Keratinocyte (primary cell): ENCODE measurements at regions not wholly inside any gene's neighbourhood (a gene's known extent, or its start where the extent isn't known, plus 50 kb on each side); places are given as distances from the start of the nearest gene placed in this dataset.

Experiments used
- DNase-seq: peaks from one replicate; pipeline ENCODE4 v3.0.0-alpha.2; 2011; ENCODE audit warnings: low read depth, missing footprints, low spot score
- FAIRE-seq: peaks from 2 replicates; lab custom pipeline; 2011; peaks lifted over from hg19 to GRCh38; lab: Jason Lieb, UNC
- H2AFZ ChIP-seq: 2 replicates; pipeline ENCODE4 v1.6.0; 2012; ENCODE audit warnings: low read length, control low read depth, inconsistent platforms; ENCODE audit not compliant: control insufficient read depth
- H3K27ac ChIP-seq: 2 replicates; pipeline ENCODE4 v1.5.1; 2011; ENCODE audit warnings: low read length; ENCODE audit not compliant: control insufficient read depth, insufficient read depth
- H3K27me3 ChIP-seq: 3 replicates; pipeline ENCODE4 v1.6.0; 2011; ENCODE audit warnings: low read length; ENCODE audit not compliant: control insufficient read depth, insufficient read depth; ENCODE audit errors: extremely low read depth
- H3K36me3 ChIP-seq, 2 experiments: 2 replicates in 1 of 2; 3 replicates in 1 of 2; pipeline ENCODE4 v1.5.1; 2011; ENCODE audit warnings: low read length in 2 of 2, mild to moderate bottlenecking in 1 of 2; ENCODE audit not compliant: control insufficient read depth in 2 of 2, insufficient read depth in 2 of 2; ENCODE audit errors: extremely low read depth in 1 of 2
- H3K4me1 ChIP-seq: 3 replicates; pipeline ENCODE4 v1.5.1; 2011; ENCODE audit warnings: low read length; ENCODE audit not compliant: control insufficient read depth, insufficient read depth; ENCODE audit errors: extremely low read depth
- H3K4me2 ChIP-seq: 3 replicates; pipeline ENCODE4 v1.6.0; 2011; ENCODE audit warnings: low read depth, low read length; ENCODE audit not compliant: control insufficient read depth, insufficient read depth; ENCODE audit errors: extremely low read depth
- H3K4me3 ChIP-seq, 3 experiments: fragments of 200-600 bp in 1 of 3; sonication (generic) in 1 of 3; 2 replicates in 2 of 3; 3 replicates in 1 of 3; pipeline ENCODE4 v1.5.1; 2011 to 2016; ENCODE audit warnings: low read length in 3 of 3, mild to moderate bottlenecking in 3 of 3, control low read depth in 2 of 3, inconsistent platforms in 1 of 3, low read depth in 1 of 3, mixed read lengths in 1 of 3, mixed run types in 1 of 3, moderate library complexity in 1 of 3; ENCODE audit not compliant: control insufficient read depth in 2 of 3, insufficient read depth in 2 of 3; ENCODE audit errors: extremely low read depth in 1 of 3
- H3K79me2 ChIP-seq: 2 replicates; pipeline ENCODE4 v1.6.0; 2012; ENCODE audit warnings: low read length; ENCODE audit not compliant: control insufficient read depth, insufficient read depth
- H3K9ac ChIP-seq: 3 replicates; pipeline ENCODE4 v1.6.0; 2011; ENCODE audit warnings: low read length; ENCODE audit not compliant: control insufficient read depth, insufficient read depth; ENCODE audit errors: extremely low read depth
- H3K9me1 ChIP-seq: 3 replicates; pipeline ENCODE4 v1.6.0; 2011; ENCODE audit warnings: low read length; ENCODE audit not compliant: control insufficient read depth, insufficient read depth; ENCODE audit errors: extremely low read depth
- H3K9me3 ChIP-seq: 2 replicates; pipeline ENCODE4 v1.5.1; 2012; ENCODE audit warnings: low read depth, low read length; ENCODE audit not compliant: control insufficient read depth
- H4K20me1 ChIP-seq: 3 replicates; pipeline ENCODE4 v1.6.0; 2011; ENCODE audit warnings: low read length; ENCODE audit not compliant: control insufficient read depth, insufficient read depth; ENCODE audit errors: extremely low read depth
- EZH2 ChIP-seq: IDR thresholded peaks from one replicate; pipeline ENCODE4 v1.6.1; 2012; ENCODE audit warnings: inconsistent platforms, mild to moderate bottlenecking, low read length, moderate library complexity
- dilution Hi-C: fragments of 300-500 bp; cut with MboI; formaldehyde crosslinking; loops from one replicate; pipeline ENCODE4 v1.7.0; 2020; ENCODE audit warnings: low sequenced_read_pairs; ENCODE audit not compliant: extremely low pct_ligation_motif_present
- TF ChIP-seq, protein P1 (sequence below), 3 experiments: IDR thresholded peaks in 1 of 3; conservative IDR thresholded peaks in 1 of 3; optimal IDR thresholded peaks in 1 of 3; 2 replicates in 2 of 3; 3 replicates in 1 of 3; pipeline versions ENCODE3 to v1.5.1; 2011; ENCODE audit warnings: low read length in 3 of 3, mild to moderate bottlenecking in 3 of 3, moderate library complexity in 2 of 3, control low read depth in 1 of 3, inconsistent platforms in 1 of 3; ENCODE audit not compliant: insufficient read depth in 2 of 3; ENCODE audit errors: extremely low read depth in 1 of 3

DNA sequence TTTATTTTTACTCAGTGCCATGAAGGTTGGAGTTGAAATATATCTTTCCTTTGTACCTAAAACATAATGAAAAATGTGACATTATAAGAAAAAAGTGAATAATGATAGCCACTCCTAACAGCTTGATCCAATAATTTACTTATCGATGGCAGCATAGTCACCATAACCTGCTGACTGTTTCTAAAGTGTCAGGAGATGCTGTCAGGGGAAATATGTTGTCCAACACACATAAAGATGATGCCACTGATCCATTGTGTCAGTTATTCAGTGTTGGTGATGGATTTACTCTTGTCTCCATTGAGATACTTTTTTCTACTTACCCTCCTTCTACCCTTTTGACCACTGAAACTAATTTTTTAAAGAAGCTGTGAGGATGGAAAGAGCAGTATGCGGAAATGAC is 1006.9 kb upstream of the TMEFF2 start:
- Histone ChIP-seq H3K9me3 (no peaks in the 10 kb centered on the region), H3K36me3 (no peaks in the 10 kb centered on the region), H3K4me2 (no peak overlapping the region), H3K79me2 (no peaks in the 10 kb centered on the region), H3K27me3 (no peaks in the 10 kb centered on the region), H3K27ac (no peak overlapping the region), H2AFZ (no peak overlapping the region), H3K9me1 (no peaks in the 10 kb centered on the region), H3K4me1 (no peaks in the 10 kb centered on the region), H4K20me1 (no peaks in the 10 kb centered on the region), H3K9ac (no peak overlapping the region), H3K4me3 (no peak overlapping the region)
- TF ChIP-seq, protein P1, sequence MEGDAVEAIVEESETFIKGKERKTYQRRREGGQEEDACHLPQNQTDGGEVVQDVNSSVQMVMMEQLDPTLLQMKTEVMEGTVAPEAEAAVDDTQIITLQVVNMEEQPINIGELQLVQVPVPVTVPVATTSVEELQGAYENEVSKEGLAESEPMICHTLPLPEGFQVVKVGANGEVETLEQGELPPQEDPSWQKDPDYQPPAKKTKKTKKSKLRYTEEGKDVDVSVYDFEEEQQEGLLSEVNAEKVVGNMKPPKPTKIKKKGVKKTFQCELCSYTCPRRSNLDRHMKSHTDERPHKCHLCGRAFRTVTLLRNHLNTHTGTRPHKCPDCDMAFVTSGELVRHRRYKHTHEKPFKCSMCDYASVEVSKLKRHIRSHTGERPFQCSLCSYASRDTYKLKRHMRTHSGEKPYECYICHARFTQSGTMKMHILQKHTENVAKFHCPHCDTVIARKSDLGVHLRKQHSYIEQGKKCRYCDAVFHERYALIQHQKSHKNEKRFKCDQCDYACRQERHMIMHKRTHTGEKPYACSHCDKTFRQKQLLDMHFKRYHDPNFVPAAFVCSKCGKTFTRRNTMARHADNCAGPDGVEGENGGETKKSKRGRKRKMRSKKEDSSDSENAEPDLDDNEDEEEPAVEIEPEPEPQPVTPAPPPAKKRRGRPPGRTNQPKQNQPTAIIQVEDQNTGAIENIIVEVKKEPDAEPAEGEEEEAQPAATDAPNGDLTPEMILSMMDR (optimal IDR thresholded peaks at IDR 0.05 in 1 of 3, IDR thresholded peaks at IDR 0.05 in 1 of 3, conservative IDR thresholded peaks at IDR 0.05 in 1 of 3; ENCODE audit: extremely low read depth in 1 of 3, insufficient read depth in 2 of 3, low read length in 3 of 3) = no peak
- no peak for TF ChIP-seq EZH2
- DNase-seq (no peak), FAIRE-seq (no peak)
- dilution Hi-C loops = no loop called here

DNA sequence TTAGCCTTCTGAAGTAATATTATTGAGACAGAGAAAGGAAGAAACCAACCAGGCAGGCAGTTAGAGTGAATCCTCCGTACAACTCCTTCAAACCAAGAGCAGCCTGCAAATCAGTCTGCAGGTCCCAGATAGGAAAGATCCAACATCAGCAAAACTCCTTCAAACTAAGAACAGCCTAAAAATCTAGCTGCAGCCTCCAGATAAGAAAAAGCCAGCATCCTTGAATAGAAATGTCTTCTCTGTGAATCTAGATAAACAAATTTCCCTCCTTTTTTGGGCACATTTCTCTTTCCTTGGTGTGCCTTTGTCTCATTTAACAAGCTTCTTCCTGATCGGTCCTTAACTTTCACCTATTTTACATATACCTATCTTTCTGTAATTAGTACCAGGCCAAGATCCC is 1004.6 kb upstream of the TMEFF2 start:
- H2AFZ ChIP-seq = no peak overlapping the region
- dilution Hi-C loops = no loop called here
- no peaks in the 10 kb centered on the region for H3K79me2 ChIP-seq
- H3K9me3 ChIP-seq = no peaks in the 10 kb centered on the region
- H3K27me3 ChIP-seq = no peaks in the 10 kb centered on the region
- no peak overlapping the region for H3K4me3 ChIP-seq
- H4K20me1 ChIP-seq = no peaks in the 10 kb centered on the region
- H3K4me2 ChIP-seq = no peak overlapping the region
- TF ChIP-seq, protein P1 (optimal IDR thresholded peaks at IDR 0.05 in 1 of 3, IDR thresholded peaks at IDR 0.05 in 1 of 3, conservative IDR thresholded peaks at IDR 0.05 in 1 of 3; ENCODE audit: extremely low read depth in 1 of 3, insufficient read depth in 2 of 3, low read length in 3 of 3) = no peak
- no peak for TF ChIP-seq EZH2
- DNase-seq = no peak
- no peaks in the 10 kb centered on the region for H3K4me1 ChIP-seq
- H3K27ac ChIP-seq = no peak overlapping the region
- no peaks in the 10 kb centered on the region for H3K9me1 ChIP-seq
- H3K9ac ChIP-seq = no peak overlapping the region
- FAIRE-seq = no peak
- no peaks in the 10 kb centered on the region for H3K36me3 ChIP-seq
